ENCODE measurements at regions not wholly inside any gene's neighbourhood (a gene's known extent, or its start where the extent isn't known, plus 50 kb on each side); places are given as distances from the start of the nearest gene placed in this dataset.

DNA sequence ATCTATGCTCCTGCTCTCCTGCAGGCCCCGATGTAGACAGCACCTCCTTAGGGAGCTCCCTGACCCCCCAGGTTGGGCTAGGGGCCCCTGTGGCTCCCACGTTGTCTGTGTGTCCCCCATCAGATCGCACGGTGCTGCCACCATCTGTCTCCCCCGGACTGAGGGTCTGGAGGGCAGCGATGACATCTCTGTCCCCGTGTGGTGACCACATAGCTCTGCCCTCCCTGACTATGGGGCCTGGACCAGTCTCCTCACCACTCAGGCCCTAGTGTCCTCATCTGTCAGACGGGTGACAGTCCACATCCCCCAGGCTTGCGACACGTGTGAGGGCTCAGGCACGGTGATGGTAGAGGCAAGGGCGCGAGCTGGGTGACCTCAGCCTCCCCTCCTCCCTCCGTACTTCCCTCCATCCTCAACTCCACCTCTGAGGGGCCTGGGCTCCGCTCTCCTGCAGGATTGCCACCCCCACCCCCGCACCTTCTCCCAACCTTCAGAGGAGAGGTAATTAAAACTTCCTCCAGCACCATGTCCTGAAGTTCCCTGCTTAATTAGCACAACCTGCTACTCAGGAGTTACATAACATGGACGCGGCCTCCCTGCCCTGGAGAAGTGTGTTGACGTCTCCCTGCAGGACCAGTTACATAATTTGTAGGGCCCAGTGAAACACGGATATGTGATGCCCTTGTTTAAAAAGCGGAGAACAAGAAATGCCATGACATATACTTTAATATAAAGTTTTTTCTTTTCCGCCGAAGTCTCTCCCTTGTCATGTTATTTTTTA is 288.2 kb downstream of the PTPRU start:
- ChIA-PET POLR2A (no interaction called here), CTCF (no interaction called here)
- DNase-seq (ENCODE audit: extremely low spot score) = no peak
- TF ChIP-seq, protein P1, sequence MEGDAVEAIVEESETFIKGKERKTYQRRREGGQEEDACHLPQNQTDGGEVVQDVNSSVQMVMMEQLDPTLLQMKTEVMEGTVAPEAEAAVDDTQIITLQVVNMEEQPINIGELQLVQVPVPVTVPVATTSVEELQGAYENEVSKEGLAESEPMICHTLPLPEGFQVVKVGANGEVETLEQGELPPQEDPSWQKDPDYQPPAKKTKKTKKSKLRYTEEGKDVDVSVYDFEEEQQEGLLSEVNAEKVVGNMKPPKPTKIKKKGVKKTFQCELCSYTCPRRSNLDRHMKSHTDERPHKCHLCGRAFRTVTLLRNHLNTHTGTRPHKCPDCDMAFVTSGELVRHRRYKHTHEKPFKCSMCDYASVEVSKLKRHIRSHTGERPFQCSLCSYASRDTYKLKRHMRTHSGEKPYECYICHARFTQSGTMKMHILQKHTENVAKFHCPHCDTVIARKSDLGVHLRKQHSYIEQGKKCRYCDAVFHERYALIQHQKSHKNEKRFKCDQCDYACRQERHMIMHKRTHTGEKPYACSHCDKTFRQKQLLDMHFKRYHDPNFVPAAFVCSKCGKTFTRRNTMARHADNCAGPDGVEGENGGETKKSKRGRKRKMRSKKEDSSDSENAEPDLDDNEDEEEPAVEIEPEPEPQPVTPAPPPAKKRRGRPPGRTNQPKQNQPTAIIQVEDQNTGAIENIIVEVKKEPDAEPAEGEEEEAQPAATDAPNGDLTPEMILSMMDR (IDR thresholded peaks at IDR 0.05; ENCODE audit: control extremely low read depth, extremely low read depth, low read depth, missing control alignments) = no peak

DNA sequence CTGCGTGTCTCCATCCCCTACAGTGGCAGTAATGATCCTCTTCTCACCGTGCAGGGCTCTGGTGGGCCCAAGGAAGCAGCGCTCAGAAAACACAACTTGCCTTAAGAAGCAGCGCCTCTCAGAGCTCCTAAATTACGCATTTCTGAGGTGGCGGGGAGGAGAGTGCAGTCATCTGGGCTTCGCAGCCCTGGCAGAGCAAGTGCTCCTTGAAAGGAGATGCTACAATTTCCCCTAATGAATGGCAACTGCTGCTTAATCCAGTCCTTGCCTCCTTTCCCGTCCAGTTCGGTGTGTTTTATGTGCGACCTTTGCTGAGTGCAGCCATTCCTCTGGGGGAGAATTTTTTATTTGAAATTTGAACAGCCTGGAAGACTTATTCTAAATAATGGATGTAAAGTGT is 287.3 kb downstream of the PTPRU start:
- TF ChIP-seq, protein P1 (IDR thresholded peaks at IDR 0.05; ENCODE audit: control extremely low read depth, extremely low read depth, low read depth, missing control alignments) = no peak
- ChIA-PET CTCF (no interaction called here), POLR2A (no interaction called here)
- DNase-seq (ENCODE audit: extremely low spot score) = no peak

DNA sequence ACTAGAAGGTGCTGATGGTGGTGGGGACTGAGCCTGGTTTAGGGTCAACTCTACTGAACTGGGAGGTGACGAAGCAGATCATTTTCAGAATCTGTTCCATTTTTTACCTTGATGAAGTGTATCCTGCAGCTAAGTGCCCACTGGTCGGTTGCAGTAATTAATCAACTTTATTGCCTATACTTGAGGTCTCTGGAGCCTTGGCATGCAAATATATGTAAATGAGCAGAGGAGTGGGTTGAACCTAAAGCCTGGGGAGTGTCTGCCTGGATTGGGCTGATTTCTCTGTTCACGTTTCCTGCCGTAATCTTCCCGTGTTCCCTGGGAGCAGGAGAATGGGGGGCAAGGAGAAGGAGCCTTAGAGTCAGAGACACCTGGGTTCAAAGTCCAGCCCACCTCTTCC is 286.8 kb downstream of the PTPRU start:
- no peak for DNase-seq (ENCODE audit: extremely low spot score)
- ChIA-PET CTCF (no interaction called here), POLR2A (no interaction called here)
- TF ChIP-seq, protein P1 (IDR thresholded peaks at IDR 0.05; ENCODE audit: control extremely low read depth, extremely low read depth, low read depth, missing control alignments) = no peak

DNA sequence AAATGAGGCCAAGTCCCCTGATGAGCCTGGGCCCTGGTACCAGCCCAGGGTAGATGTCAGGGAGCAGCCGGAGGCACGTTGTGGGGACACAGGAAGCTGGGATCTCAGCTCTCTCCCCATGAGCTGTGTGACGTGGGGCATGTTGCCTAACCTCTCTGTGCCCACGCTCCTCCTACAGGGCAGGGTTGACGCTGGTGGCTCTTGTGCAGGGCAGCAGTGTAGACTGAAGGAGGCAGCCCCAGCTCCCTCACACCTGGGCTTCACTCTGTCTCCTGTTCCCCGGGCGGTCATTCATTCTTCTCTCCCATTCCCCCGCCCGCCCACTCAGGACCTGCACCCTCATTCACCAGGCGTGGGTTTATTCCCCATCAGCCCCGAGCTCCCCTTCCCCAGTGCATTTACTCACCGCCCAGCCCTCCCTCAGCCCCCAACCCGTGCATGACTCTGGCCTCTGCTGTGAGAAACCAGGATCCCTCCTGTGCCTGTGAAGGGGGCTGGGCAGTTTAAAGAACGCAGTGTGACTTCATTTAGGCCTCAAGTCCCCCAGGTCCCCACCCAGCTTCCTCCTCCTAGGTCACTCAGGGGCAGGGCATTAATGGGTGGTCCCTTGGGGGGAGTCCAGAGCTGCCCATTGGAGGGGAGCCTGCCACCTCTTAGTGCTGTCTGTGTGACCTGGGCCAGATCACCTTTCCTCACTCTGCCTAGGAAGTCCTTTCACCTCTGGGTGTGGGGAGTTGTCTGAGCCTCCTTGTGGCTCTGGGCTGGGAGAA is 285.7 kb downstream of the PTPRU start:
- POLR2A ChIA-PET = no interaction called here
- CTCF ChIA-PET = no interaction called here
- TF ChIP-seq, protein P1 (IDR thresholded peaks at IDR 0.05; ENCODE audit: control extremely low read depth, extremely low read depth, low read depth, missing control alignments) = no peak

DNA sequence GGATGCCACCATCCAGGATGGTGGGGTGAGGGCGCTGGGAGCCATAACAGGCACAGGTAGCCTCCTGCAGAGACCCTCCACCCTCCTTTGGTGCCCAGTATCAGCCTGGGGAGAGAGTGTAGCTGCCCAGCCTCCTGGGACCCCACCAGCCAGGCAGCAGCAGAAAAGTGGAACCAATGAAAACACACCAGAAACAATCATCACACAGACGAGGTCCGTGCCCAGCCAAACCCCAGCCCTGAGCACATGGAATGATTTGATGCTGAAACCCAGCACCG is 285.1 kb downstream of the PTPRU start:
- TF ChIP-seq, protein P1 (IDR thresholded peaks at IDR 0.05; ENCODE audit: control extremely low read depth, extremely low read depth, low read depth, missing control alignments) = no peak
- DNase-seq (ENCODE audit: extremely low spot score) = no peak
- POLR2A ChIA-PET = no interaction called here
- CTCF ChIA-PET = no interaction called here

More for the DNA sequence above, 285.7 kb downstream of the PTPRU start:
- no peak for DNase-seq (ENCODE audit: extremely low spot score)

DNA sequence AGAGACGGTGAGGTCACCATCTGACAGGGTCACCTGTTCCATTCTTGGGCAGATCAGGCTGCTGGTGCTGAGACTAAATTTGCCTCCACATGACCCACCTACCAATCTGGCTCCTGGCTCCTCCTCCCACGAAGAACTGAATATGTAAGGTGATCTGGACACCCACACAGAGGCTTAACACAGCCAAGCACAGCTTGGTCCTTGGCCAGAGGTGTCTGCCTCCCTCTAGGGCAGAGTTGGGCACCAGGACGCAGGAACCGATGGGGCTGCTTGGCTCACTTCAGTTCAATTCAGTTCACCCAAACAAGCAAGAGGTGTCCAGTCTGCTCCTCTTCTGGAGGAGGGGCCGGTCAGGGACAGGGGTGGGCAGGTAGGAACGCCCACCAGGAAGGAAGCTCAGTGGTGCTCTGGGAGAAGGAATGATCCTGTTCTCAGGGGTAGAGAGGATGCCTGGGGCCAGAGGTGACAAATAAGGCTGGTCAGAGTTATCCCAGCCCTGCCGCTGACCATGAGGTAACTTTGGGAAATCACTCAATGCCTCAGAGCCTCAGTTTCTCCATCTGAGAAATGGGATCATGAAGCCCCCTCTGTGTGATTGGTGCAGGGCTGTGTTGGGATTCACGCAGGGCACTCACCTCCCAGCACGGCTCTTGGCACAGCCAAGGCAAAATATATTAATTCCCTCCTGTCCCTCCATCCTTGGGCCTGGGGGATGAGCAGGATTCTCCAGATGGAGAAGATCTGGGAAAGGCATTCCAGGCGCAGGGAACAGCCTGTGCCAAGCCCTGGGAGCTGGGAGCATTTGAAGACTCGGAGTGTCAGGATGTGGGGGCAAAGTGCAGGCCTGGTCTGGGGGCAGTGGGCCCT is 284.5 kb downstream of the PTPRU start:
- no peak for DNase-seq (ENCODE audit: extremely low spot score)
- ChIA-PET POLR2A (no interaction called here), CTCF (interaction anchor here (1.1 to 1.4 kb wide), 2 partner anchors 10 to 12 kb away, joined by 3 to 4 read pairs; no protein-coding TSS in a partner anchor)
- TF ChIP-seq, protein P1 (IDR thresholded peaks at IDR 0.05; ENCODE audit: control extremely low read depth, extremely low read depth, low read depth, missing control alignments) = no peak

Data from GM10248 (cell line).